Activated naive CD8-positive, alpha-beta T cell treated with anti-CD3 and anti-CD28 coated beads, Interleukin-2, amount 50 U/mL, for 16 hours (primary cell): ENCODE measurements at regions not wholly inside any gene's neighbourhood (a gene's known extent, or its start where the extent isn't known, plus 50 kb on each side); places are given as distances from the start of the nearest gene placed in this dataset.

ENCODE experiments used
- DNase-seq: peaks from one replicate; pipeline ENCODE4 v3.0.0-alpha.2; 2020; ENCODE audit warnings: low read depth, low spot score

GRCh38 chr18:78737006-78737915, 242.4 kb upstream of the SALL3 start:
- no peak for DNase-seq

- DNase-seq = no peak
These were observed 241.4 kb upstream of the SALL3 start for GRCh38 chr18:78738076-78738690.

- DNase-seq = no peak
These were observed 240.5 kb upstream of the SALL3 start for GRCh38 chr18:78739115-78739514.

GRCh38 chr18:78739882-78740677, 239.5 kb upstream of the SALL3 start:
- DNase-seq = no peak

- DNase-seq = no peak
These were observed 238.7 kb upstream of the SALL3 start for GRCh38 chr18:78740876-78741275.

GRCh38 chr18:78741381-78742217, 238.0 kb upstream of the SALL3 start:
- DNase-seq = no peak

- no peak for DNase-seq
These were observed 237.3 kb upstream of the SALL3 start for GRCh38 chr18:78742218-78742745.

- DNase-seq = no peak
These were observed 236.5 kb upstream of the SALL3 start for GRCh38 chr18:78743078-78743477.

GRCh38 chr18:78751664-78752063, 228.0 kb upstream of the SALL3 start:
- no peak for DNase-seq

- DNase-seq = no peak
These were observed 226.4 kb upstream of the SALL3 start for GRCh38 chr18:78753240-78753639.

GRCh38 chr18:78754311-78755043, 225.1 kb upstream of the SALL3 start:
- DNase-seq = no peak

- no peak for DNase-seq
These were observed 222.6 kb upstream of the SALL3 start for GRCh38 chr18:78757014-78757413.

- no peak for DNase-seq
These were observed 221.1 kb upstream of the SALL3 start for GRCh38 chr18:78758496-78758895.

GRCh38 chr18:78762753-78763152, 216.9 kb upstream of the SALL3 start:
- DNase-seq = no peak

- DNase-seq = no peak
These were observed 215.1 kb upstream of the SALL3 start for GRCh38 chr18:78764544-78764943.

- DNase-seq = no peak
These were observed 214.5 kb upstream of the SALL3 start for GRCh38 chr18:78765142-78765541.

GRCh38 chr18:78765637-78766281, 213.9 kb upstream of the SALL3 start:
- no peak for DNase-seq

- DNase-seq = no peak
These were observed 212.7 kb upstream of the SALL3 start for GRCh38 chr18:78766651-78767533.

GRCh38 chr18:78767648-78768071, 212.0 kb upstream of the SALL3 start:
- no peak for DNase-seq
